Transverse colon (tissue), 3 donors: ENCODE measurements at regions not wholly inside any gene's neighbourhood (a gene's known extent, or its start where the extent isn't known, plus 50 kb on each side); places are given as distances from the start of the nearest gene placed in this dataset.

Experiments
- CTCF ChIP-seq, 5 experiments: fragments of 200-600 bp in 3 of 5; fragments of 450-650 bp in 2 of 5; sonication (generic) in 3 of 5; IDR thresholded peaks; 1 replicate in 2 of 5; 2 replicates in 3 of 5; pipeline ENCODE4 v1.5.1; 2016 to 2017; ENCODE audit warnings: antibody characterized with exemption in 5 of 5, inconsistent platforms in 3 of 5, mild to moderate bottlenecking in 2 of 5, moderate library complexity in 1 of 5
- EP300 ChIP-seq: sonication (generic); formaldehyde crosslinking; IDR thresholded peaks from one replicate; pipeline ENCODE4 v1.6.1; 2017; ENCODE audit warnings: antibody characterized with exemption, low read depth
- POLR2A ChIP-seq: fragments of 450-650 bp; IDR thresholded peaks from one replicate; pipeline ENCODE4 v1.6.1; 2016; ENCODE audit warnings: antibody characterized with exemption, mild to moderate bottlenecking, moderate library complexity

GRCh38 chr10:123450956-123451605 lies 215.1 kb upstream of the GPR26 start:
- no peak for TF ChIP-seq CTCF (IDR thresholded peaks at IDR 0.05)
- TF ChIP-seq POLR2A, result no peak
- TF ChIP-seq EP300, result no peak
